ENCODE measurements at regions not wholly inside any gene's neighbourhood (a gene's known extent, or its start where the extent isn't known, plus 50 kb on each side); places are given as distances from the start of the nearest gene placed in this dataset.

DNA sequence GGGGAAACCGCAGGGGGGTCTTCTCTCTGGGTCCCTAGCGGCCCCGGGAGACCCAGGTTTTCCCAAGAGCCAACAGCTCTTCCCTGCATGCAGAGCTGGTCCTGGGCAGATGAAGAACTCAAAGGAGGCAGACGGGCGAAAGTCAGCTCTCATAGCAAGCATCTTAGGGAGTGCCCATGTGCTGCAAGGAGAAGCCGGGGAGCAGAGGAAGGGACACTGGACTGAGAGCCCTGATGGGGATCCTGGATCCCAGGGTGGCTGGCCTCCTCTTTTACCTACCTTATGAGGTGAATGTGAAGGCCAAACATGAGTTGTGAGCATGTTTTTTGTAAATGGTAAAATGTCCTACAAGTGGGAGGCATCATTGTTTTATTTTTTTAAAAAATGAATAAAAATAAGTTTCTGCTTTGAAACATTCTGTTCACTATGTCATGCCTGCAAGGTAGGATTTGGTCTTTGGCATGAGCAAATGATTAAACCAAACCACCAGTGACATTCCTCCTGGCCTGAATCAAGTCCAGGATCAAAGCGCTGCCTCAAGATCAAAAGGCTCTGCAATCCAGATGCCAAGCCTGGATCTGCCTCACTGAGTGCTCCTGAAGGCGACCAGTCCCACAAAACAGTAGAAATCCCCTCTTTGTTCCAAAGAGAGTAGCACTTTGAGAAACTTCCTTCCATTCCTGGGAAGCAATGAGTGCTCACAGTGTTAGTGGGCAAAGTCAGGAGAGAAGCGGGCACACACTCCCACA is 92.2 kb upstream of the SERP2 start:
- in situ Hi-C loops (cut with MboI) (no loop called here), intact Hi-C loops (cut with micrococcal nuclease; ENCODE audit: unreplicated experiment) (no loop called here)
- no peak for TF ChIP-seq ZNF207 (IDR thresholded peaks at IDR 0.05; ENCODE audit: borderline replicate concordance)
- TF ChIP-seq ETV6 (conservative IDR thresholded peaks at IDR 0.05 in 1 of 2, IDR thresholded peaks at IDR 0.05 in 1 of 2; ENCODE audit: borderline replicate concordance in 1 of 2, low read depth in 1 of 2), result no peak
- TF ChIP-seq ESRRA (IDR thresholded peaks at IDR 0.05; ENCODE audit: low read length), result no peak
- no peak for TF ChIP-seq ZBED1 (IDR thresholded peaks at IDR 0.05; ENCODE audit: borderline replicate concordance)
- TF ChIP-seq MYC (IDR thresholded peaks at IDR 0.05; ENCODE audit: insufficient read depth, insufficient read length, insufficient replicate concordance, low read length, severe bottlenecking), result no peak
- no peak for TF ChIP-seq RB1 (IDR thresholded peaks at IDR 0.05; ENCODE audit: borderline replicate concordance)
- no peak for TF ChIP-seq CEBPB (IDR thresholded peaks at IDR 0.05; ENCODE audit: borderline replicate concordance in 1 of 2, low read depth in 2 of 2, low read length in 2 of 2)
- TF ChIP-seq ZZZ3 (IDR thresholded peaks at IDR 0.05; ENCODE audit: control insufficient read depth, insufficient read length, low read depth), result no peak
- TF ChIP-seq, protein P1, sequence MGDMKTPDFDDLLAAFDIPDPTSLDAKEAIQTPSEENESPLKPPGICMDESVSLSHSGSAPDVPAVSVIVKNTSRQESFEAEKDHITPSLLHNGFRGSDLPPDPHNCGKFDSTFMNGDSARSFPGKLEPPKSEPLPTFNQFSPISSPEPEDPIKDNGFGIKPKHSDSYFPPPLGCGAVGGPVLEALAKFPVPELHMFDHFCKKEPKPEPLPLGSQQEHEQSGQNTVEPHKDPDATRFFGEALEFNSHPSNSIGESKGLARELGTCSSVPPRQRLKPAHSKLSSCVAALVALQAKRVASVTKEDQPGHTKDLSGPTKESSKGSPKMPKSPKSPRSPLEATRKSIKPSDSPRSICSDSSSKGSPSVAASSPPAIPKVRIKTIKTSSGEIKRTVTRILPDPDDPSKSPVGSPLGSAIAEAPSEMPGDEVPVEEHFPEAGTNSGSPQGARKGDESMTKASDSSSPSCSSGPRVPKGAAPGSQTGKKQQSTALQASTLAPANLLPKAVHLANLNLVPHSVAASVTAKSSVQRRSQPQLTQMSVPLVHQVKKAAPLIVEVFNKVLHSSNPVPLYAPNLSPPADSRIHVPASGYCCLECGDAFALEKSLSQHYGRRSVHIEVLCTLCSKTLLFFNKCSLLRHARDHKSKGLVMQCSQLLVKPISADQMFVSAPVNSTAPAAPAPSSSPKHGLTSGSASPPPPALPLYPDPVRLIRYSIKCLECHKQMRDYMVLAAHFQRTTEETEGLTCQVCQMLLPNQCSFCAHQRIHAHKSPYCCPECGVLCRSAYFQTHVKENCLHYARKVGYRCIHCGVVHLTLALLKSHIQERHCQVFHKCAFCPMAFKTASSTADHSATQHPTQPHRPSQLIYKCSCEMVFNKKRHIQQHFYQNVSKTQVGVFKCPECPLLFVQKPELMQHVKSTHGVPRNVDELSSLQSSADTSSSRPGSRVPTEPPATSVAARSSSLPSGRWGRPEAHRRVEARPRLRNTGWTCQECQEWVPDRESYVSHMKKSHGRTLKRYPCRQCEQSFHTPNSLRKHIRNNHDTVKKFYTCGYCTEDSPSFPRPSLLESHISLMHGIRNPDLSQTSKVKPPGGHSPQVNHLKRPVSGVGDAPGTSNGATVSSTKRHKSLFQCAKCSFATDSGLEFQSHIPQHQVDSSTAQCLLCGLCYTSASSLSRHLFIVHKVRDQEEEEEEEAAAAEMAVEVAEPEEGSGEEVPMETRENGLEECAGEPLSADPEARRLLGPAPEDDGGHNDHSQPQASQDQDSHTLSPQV (IDR thresholded peaks at IDR 0.05), result no peak
- TF ChIP-seq, protein P2, sequence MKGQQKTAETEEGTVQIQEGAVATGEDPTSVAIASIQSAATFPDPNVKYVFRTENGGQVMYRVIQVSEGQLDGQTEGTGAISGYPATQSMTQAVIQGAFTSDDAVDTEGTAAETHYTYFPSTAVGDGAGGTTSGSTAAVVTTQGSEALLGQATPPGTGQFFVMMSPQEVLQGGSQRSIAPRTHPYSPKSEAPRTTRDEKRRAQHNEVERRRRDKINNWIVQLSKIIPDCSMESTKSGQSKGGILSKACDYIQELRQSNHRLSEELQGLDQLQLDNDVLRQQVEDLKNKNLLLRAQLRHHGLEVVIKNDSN (IDR thresholded peaks at IDR 0.05; ENCODE audit: borderline replicate concordance, extremely low read length, insufficient read depth, low read depth, low read length), result no peak
- no peak for TF ChIP-seq POLR2AphosphoS5 (IDR thresholded peaks at IDR 0.05; ENCODE audit: low read length)
- TF ChIP-seq BHLHE40 (IDR thresholded peaks at IDR 0.05; ENCODE audit: borderline replicate concordance in 1 of 2, low read depth in 2 of 2, low read length in 1 of 2), result no peak
- no peak for TF ChIP-seq JUNB (IDR thresholded peaks at IDR 0.05)
- TF ChIP-seq DPF2 (IDR thresholded peaks at IDR 0.05), result no peak
- TF ChIP-seq, protein P3, sequence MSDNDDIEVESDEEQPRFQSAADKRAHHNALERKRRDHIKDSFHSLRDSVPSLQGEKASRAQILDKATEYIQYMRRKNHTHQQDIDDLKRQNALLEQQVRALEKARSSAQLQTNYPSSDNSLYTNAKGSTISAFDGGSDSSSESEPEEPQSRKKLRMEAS (IDR thresholded peaks at IDR 0.05; ENCODE audit: low read depth, low read length), result no peak
- H3K27ac ChIP-seq (ENCODE audit: control insufficient read depth, insufficient read depth), result no peak overlapping the region
- 28% methylated on average over 9 of the region's 9 CpGs for WGBS (ENCODE audit: insufficient coverage, insufficient replicate concordance, low lambda C conversion rate, missing lambda C conversion rate)
- RAD21 ChIA-PET (ENCODE audit: unreplicated experiment), result no interaction called here
- CTCF ChIA-PET, result no interaction called here
- H3K79me2 ChIP-seq (ENCODE audit: control insufficient read depth, insufficient read depth, low read length), result no peaks in the 10 kb centered on the region
- no peaks in the 10 kb centered on the region for H4K20me1 ChIP-seq (ENCODE audit: control insufficient read depth, insufficient read depth)
- H3K4me3 ChIP-seq, result no peak overlapping the region
- no peaks in the 10 kb centered on the region for H3K4me1 ChIP-seq (ENCODE audit: control insufficient read depth, insufficient read depth, low read length)
- no TSS peak for BruUV-seq (replicated peaks)
- H3K27me3 ChIP-seq (replicated peaks in 1 of 2; ENCODE audit: control insufficient read depth in 2 of 2, insufficient read depth in 2 of 2, low read length in 1 of 2), result peaks cover 0 to 2% of the 10 kb centered on the region in 2 experiments; a peak in 1 of 4 replicates
- no peak overlapping the region for H2AFZ ChIP-seq (ENCODE audit: control insufficient read depth, low read depth, low read length)
- FAIRE-seq (no peak), DNase-seq (ENCODE audit: low read depth, low spot score) (no peak), ATAC-seq (no peak)
- SMC1A ChIA-PET (ENCODE audit: uncharacterized antibody, unreplicated experiment), result no interaction called here
- H3K9me3 ChIP-seq (replicated peaks; ENCODE audit: control insufficient read depth, insufficient read depth, low read length), result no peaks in the 10 kb centered on the region
- POLR2A ChIA-PET, result no interaction called here
- no peak overlapping the region for H3K9ac ChIP-seq (ENCODE audit: control insufficient read depth, insufficient read depth, low read length)
- H3K36me3 ChIP-seq (ENCODE audit: control insufficient read depth in 2 of 2, insufficient read depth in 2 of 2, low read length in 1 of 2), result no peaks in the 10 kb centered on the region
- no peak overlapping the region for H3K4me2 ChIP-seq (ENCODE audit: control insufficient read depth, insufficient read depth)

All from GM12878 (cell line).